Mesenchymal stem cell (in vitro differentiated cells and primary cell): ENCODE measurements at regions not wholly inside any gene's neighbourhood (a gene's known extent, or its start where the extent isn't known, plus 50 kb on each side); places are given as distances from the start of the nearest gene placed in this dataset.

Source experiments
- DNase-seq: peaks from one replicate; pipeline ENCODE4 v3.0.0-alpha.2; 2013
- H2AFZ ChIP-seq: one replicate; pipeline ENCODE4 v1.6.1; 2013; ENCODE audit warnings: low read depth, mild to moderate bottlenecking, control low read depth, inconsistent platforms, low read length, moderate library complexity
- H2AK5ac ChIP-seq: 2 replicates; pipeline ENCODE4 v1.6.1; 2013; ENCODE audit warnings: low read length, moderate library complexity, mild to moderate bottlenecking, inconsistent platforms; ENCODE audit not compliant: severe bottlenecking
- H2BK120ac ChIP-seq: one replicate; pipeline ENCODE4 v1.6.1; 2013; ENCODE audit warnings: low read depth, mild to moderate bottlenecking, inconsistent platforms, low read length, moderate library complexity
- H2BK12ac ChIP-seq, 2 experiments: one replicate each; pipeline ENCODE4 v1.6.1; 2013; ENCODE audit warnings: inconsistent platforms in 2 of 2, low read length in 2 of 2, mild to moderate bottlenecking in 2 of 2, moderate library complexity in 2 of 2, control low read depth in 1 of 2
- H2BK15ac ChIP-seq: one replicate; pipeline ENCODE4 v1.6.1; 2013; ENCODE audit warnings: mild to moderate bottlenecking, low read depth, inconsistent platforms; ENCODE audit not compliant: poor library complexity, severe bottlenecking
- H2BK5ac ChIP-seq: 2 replicates; pipeline ENCODE4 v1.6.1; 2013; ENCODE audit warnings: low read depth, mild to moderate bottlenecking, low read length, control low read depth, inconsistent platforms; ENCODE audit not compliant: poor library complexity, severe bottlenecking
- H3K14ac ChIP-seq, 2 experiments: one replicate each; pipeline ENCODE4 v1.6.1; 2013; ENCODE audit warnings: inconsistent platforms in 2 of 2, low read length in 2 of 2, control low read depth in 1 of 2, mild to moderate bottlenecking in 1 of 2, moderate library complexity in 1 of 2
- H3K18ac ChIP-seq, 2 experiments: one replicate each; pipeline ENCODE4 v1.6.1; 2013; ENCODE audit warnings: inconsistent platforms in 2 of 2, low read length in 2 of 2, control low read depth in 1 of 2, low read depth in 1 of 2, mild to moderate bottlenecking in 1 of 2
- H3K23ac ChIP-seq, 2 experiments: one replicate each; pipeline ENCODE4 v1.6.1; 2013; ENCODE audit warnings: inconsistent platforms in 2 of 2, low read length in 2 of 2, mild to moderate bottlenecking in 2 of 2, moderate library complexity in 2 of 2, control low read depth in 1 of 2
- H3K27ac ChIP-seq: 2 replicates; pipeline ENCODE4 v1.5.1; 2013; ENCODE audit warnings: mild to moderate bottlenecking, moderate library complexity, low read length, control low read depth, inconsistent platforms; ENCODE audit not compliant: poor library complexity, severe bottlenecking
- H3K27me3 ChIP-seq, 2 experiments: 2 replicates each; pipeline versions ENCODE4 v1.6.1 to v1.7.0; 2013; ENCODE audit warnings: low read length in 2 of 2, mild to moderate bottlenecking in 2 of 2, moderate library complexity in 2 of 2, control low read depth in 1 of 2, inconsistent platforms in 1 of 2; ENCODE audit not compliant: control insufficient read depth in 1 of 2, insufficient read depth in 1 of 2
- H3K36me3 ChIP-seq, 2 experiments: 2 replicates each; pipeline versions ENCODE4 v1.6.1 to v1.7.0; 2013; ENCODE audit warnings: low read length in 2 of 2, control low read depth in 1 of 2, inconsistent platforms in 1 of 2, low read depth in 1 of 2, mild to moderate bottlenecking in 1 of 2; ENCODE audit not compliant: insufficient read depth in 2 of 2, control insufficient read depth in 1 of 2
- H3K4ac ChIP-seq, 2 experiments: one replicate each; pipeline ENCODE4 v1.6.1; 2013; ENCODE audit warnings: inconsistent platforms in 2 of 2, low read length in 2 of 2, mild to moderate bottlenecking in 2 of 2, moderate library complexity in 2 of 2, control low read depth in 1 of 2, low read depth in 1 of 2
- H3K4me1 ChIP-seq: 2 replicates; pipeline ENCODE4 v1.6.1; 2013; ENCODE audit warnings: low read depth, low read length, control low read depth; ENCODE audit not compliant: control insufficient read depth, insufficient read depth
- H3K4me2 ChIP-seq: 2 replicates; pipeline ENCODE4 v1.6.1; 2013; ENCODE audit warnings: low read length, mild to moderate bottlenecking, inconsistent platforms; ENCODE audit not compliant: poor library complexity, severe bottlenecking
- H3K4me3 ChIP-seq, 2 experiments: 2 replicates each; pipeline versions ENCODE4 v1.5.1 to v1.7.0; 2013; ENCODE audit warnings: low read length in 2 of 2, mild to moderate bottlenecking in 2 of 2, control low read depth in 1 of 2, low read depth in 1 of 2; ENCODE audit not compliant: insufficient read depth in 1 of 2
- H3K79me1 ChIP-seq: replicated peaks from 2 replicates; pipeline ENCODE4 v1.6.1; 2013; ENCODE audit warnings: mild to moderate bottlenecking, control low read depth, low read length, inconsistent platforms; ENCODE audit not compliant: poor library complexity, severe bottlenecking
- H3K9ac ChIP-seq: 2 replicates; pipeline ENCODE4 v1.7.0; 2013; ENCODE audit warnings: mild to moderate bottlenecking, low read length, moderate library complexity
- H3K9me3 ChIP-seq: 2 replicates; pipeline ENCODE4 v1.7.0; 2013; ENCODE audit warnings: mild to moderate bottlenecking, low read length; ENCODE audit not compliant: control insufficient read depth
- H4K8ac ChIP-seq: one replicate; pipeline ENCODE4 v1.6.1; 2013; ENCODE audit warnings: inconsistent platforms, mild to moderate bottlenecking, low read length, moderate library complexity
- H4K91ac ChIP-seq: one replicate; pipeline ENCODE4 v1.6.1; 2013; ENCODE audit warnings: mild to moderate bottlenecking, low read length, inconsistent platforms
- WGBS: methylation state at CpG from one replicate; pipeline ENCODE4 v1.1.7; 2013; ENCODE audit warnings: mixed read lengths; 5-methylcytosine and 5-hydroxymethylcytosine counted together

DNA sequence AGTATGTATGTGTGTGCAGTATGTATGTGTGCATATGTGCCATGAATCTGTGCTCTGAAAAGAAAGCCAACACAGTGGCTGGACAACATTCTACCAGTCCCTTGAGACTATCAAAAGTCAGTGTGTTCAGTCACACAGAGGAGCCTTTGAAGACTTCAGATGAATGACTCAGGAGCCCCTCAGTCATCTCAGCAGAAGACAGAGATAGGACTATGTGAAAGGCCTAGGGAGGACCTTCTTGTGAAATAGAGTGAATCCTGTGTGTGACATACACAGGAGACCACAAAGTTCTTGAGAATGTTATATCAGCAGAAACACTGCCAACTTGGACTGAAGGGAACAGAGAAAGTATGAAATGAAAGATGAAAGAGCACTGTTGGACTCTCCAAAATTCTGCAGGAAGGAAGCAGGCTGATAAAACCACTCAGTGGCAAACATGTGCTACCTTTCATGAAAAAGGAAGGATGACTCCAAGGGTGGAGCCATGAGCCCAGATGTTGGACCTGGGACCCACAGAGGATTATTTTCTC lies 108.4 kb downstream of the METRNL start:
- H3K4me2 ChIP-seq: no peak overlapping the region
- DNase-seq: no peak
- H4K91ac ChIP-seq: no peak overlapping the region
- H3K79me1 ChIP-seq: no peaks in the 10 kb centered on the region
- H3K23ac ChIP-seq: no peak overlapping the region
- H3K27ac ChIP-seq: no peak overlapping the region
- H3K27me3 ChIP-seq: no peaks in the 10 kb centered on the region
- H2BK15ac ChIP-seq: no peak overlapping the region
- H3K9me3 ChIP-seq: peaks cover 14% of the 10 kb centered on the region
- no peak overlapping the region for H2BK120ac ChIP-seq
- no peak overlapping the region for H2AFZ ChIP-seq
- no peak overlapping the region for H3K14ac ChIP-seq
- H3K4ac ChIP-seq: no peak overlapping the region
- peaks cover 32% of the 10 kb centered on the region for H3K4me1 ChIP-seq
- no peak overlapping the region for H2BK12ac ChIP-seq
- no peak overlapping the region for H4K8ac ChIP-seq
- no peaks in the 10 kb centered on the region for H3K36me3 ChIP-seq
- no peak overlapping the region for H2AK5ac ChIP-seq
- no peak overlapping the region for H3K4me3 ChIP-seq
- no peak overlapping the region for H3K18ac ChIP-seq
- no peak overlapping the region for H2BK5ac ChIP-seq
- no peak overlapping the region for H3K9ac ChIP-seq

- 80% methylated on average over 24 of the region's 26 CpGs for WGBS
- Histone ChIP-seq H3K27me3 (no peaks in the 10 kb centered on the region), H3K14ac (no peak overlapping the region), H3K9ac (peak overlapping the region; percentile 78), H2BK5ac (peak overlapping the region; percentile 75), H3K36me3 (no peaks in the 10 kb centered on the region), H2BK120ac (no peak overlapping the region), H3K4me3 (peak overlapping the region in 1 of 2 experiments; percentile 10), H2BK15ac (no peak overlapping the region), H4K91ac (no peak overlapping the region), H3K4ac (no peak overlapping the region), H2AK5ac (peak overlapping the region; percentile 33), H3K9me3 (peaks cover 14% of the 10 kb centered on the region), H2BK12ac (no peak overlapping the region), H3K27ac (peak overlapping the region; percentile 85), H3K18ac (no peak overlapping the region), H2AFZ (no peak overlapping the region), H3K23ac (no peak overlapping the region), H3K4me1 (peaks cover 34% of the 10 kb centered on the region), H3K79me1 (no peaks in the 10 kb centered on the region), H4K8ac (no peak overlapping the region), H3K4me2 (no peak overlapping the region)
- peak; percentile 52 for DNase-seq
Measured at GRCh38 chr17:83189044-83190003, 109.9 kb downstream of the METRNL start.

- Histone ChIP-seq H2AFZ (no peak overlapping the region), H3K4ac (no peak overlapping the region), H3K79me1 (no peaks in the 10 kb centered on the region), H3K4me3 (peak overlapping the region in 1 of 2 experiments; percentile 10), H4K8ac (no peak overlapping the region), H2BK15ac (no peak overlapping the region), H3K4me2 (no peak overlapping the region), H3K23ac (no peak overlapping the region), H3K9me3 (peaks cover 14% of the 10 kb centered on the region), H3K27ac (peak overlapping the region; percentile 85), H4K91ac (no peak overlapping the region), H3K14ac (no peak overlapping the region), H3K4me1 (peaks cover 38% of the 10 kb centered on the region), H3K27me3 (no peaks in the 10 kb centered on the region), H2BK5ac (peak overlapping the region; percentile 21), H2BK120ac (no peak overlapping the region), H3K9ac (peak overlapping the region; percentile 78), H3K36me3 (no peaks in the 10 kb centered on the region), H2AK5ac (peak overlapping the region; percentile 83), H3K18ac (no peak overlapping the region), H2BK12ac (no peak overlapping the region)
- no peak for DNase-seq
- 86% methylated on average over 12 of the region's 12 CpGs for WGBS
Measured at GRCh38 chr17:83190004-83190385, 110.6 kb downstream of the METRNL start.

- Histone ChIP-seq H4K91ac (no peak overlapping the region), H3K14ac (no peak overlapping the region), H3K79me1 (no peaks in the 10 kb centered on the region), H3K27ac (peak overlapping the region; percentile 85), H2BK120ac (no peak overlapping the region), H2BK5ac (no peak overlapping the region), H3K27me3 (no peaks in the 10 kb centered on the region), H2AK5ac (peak overlapping the region; percentile 83), H3K4ac (no peak overlapping the region), H3K4me2 (no peak overlapping the region), H3K23ac (no peak overlapping the region), H2BK15ac (no peak overlapping the region), H3K36me3 (no peaks in the 10 kb centered on the region), H3K9me3 (peaks cover 14% of the 10 kb centered on the region), H3K4me1 (peaks cover 46% of the 10 kb centered on the region), H3K4me3 (no peak overlapping the region), H2BK12ac (peak overlapping the region in 1 of 2 experiments; percentile 7), H3K18ac (no peak overlapping the region), H2AFZ (no peak overlapping the region), H3K9ac (peak overlapping the region; percentile 78), H4K8ac (no peak overlapping the region)
- DNase-seq: no peak
- 81% methylated on average over 21 of the region's 21 CpGs for WGBS
Measured at GRCh38 chr17:83190601-83191387, 111.4 kb downstream of the METRNL start.
